Raji (cell line): ENCODE measurements at regions not wholly inside any gene's neighbourhood (a gene's known extent, or its start where the extent isn't known, plus 50 kb on each side); places are given as distances from the start of the nearest gene placed in this dataset.

ENCODE experiments used
- POLR2A ChIP-seq: IDR thresholded peaks from 2 replicates; pipeline ENCODE4 v1.6.1; 2011; ENCODE audit warnings: low read depth, low read length, control low read depth; ENCODE audit not compliant: insufficient read depth

DNA sequence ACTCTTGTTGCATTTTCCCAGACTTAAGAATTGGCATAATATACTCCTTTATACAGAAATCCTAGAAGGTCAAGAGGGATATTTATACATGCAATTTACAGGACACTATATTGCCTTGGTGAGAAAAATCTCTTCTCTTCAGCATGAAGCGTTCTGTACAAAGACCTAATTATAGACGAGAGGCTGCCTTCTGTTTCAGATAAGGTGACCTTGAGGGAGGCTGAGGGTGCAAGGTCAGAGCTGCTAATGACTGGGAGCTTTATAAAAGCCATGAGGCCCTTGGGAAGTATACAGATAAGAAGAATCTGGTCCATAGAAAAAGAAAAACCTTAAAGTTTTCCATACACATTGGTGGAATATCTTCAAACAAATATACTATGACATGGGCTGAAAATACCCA lies 156.3 kb upstream of the SOX9 start:
- no peak for TF ChIP-seq POLR2A

DNA sequence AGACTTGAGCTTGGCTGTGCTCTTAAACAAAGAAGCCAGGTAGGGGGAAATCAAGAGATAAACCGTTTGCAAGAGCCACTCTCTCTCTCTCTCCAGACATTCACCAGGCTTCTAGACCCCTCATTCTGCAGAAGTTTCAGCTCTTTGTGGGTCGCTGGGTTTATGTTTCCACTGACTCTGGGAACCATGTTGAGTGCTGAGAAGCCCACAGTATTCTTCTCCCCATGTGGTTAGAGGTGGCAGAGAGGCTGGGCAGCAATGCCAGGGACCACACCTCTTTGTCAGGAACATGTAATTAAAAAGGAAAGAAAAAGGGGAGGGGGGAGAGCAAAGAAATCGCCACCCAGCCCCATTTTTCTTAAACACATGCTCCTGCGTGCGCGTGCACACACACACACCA lies 154.8 kb upstream of the SOX9 start:
- no peak for TF ChIP-seq POLR2A

DNA sequence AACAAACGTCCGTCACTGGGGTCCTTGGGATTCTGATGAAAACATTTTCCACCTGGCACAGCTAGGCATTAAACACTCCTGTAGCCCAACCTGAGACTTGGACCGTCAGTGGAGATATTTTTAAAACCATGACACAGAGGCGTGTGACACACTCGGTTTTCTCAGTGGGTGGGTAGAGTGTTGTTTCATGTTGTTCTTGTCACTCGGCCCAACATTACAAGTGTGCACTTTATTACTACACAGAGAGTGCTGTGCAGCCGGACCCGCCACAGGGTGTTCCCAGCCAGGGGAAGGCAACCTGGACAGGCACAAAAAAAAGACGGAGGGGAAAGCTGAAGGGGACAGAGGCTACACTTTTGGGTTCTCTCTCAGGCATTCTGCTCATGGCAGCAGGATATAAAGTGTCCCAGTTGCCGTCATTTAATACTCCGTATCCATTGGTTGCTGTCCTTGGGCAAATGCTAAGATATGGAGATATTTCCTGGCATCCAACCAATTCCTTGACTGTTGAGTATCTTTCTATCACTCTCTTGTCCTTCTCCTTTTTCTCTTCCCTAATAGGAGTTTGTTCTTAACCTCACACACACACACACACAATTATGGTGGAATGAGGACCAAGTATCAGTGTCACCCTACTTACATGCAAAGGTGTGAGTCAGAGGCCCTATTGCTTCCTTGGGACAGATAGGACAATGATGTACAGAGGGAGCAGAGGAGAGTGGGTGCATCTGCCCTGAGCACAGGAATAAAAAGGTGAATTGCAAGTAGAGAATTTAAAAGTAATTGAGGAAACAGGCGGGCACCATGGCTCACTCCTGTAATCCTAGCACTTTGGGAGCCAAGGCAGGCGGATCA lies 154.1 kb upstream of the SOX9 start:
- TF ChIP-seq POLR2A: no peak

DNA sequence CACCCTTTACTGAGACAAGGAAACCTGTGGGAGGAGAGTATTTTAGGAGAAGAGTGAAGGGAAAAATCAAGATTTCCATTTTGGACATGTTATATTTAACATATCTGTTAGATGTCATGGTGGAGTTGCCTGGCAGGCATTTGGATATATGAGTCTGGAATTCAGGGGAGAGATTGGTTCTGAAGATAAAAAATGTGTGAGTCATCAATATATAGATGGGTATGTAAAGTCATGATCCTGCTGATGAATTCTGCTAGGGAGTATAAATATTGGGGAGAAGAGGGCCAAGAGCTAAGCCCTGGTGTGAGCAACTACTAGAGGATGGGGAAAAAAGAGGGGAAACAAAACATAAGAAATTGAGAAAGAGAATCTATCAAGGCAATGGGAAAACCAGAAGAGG lies 151.3 kb upstream of the SOX9 start:
- TF ChIP-seq POLR2A: no peak

DNA sequence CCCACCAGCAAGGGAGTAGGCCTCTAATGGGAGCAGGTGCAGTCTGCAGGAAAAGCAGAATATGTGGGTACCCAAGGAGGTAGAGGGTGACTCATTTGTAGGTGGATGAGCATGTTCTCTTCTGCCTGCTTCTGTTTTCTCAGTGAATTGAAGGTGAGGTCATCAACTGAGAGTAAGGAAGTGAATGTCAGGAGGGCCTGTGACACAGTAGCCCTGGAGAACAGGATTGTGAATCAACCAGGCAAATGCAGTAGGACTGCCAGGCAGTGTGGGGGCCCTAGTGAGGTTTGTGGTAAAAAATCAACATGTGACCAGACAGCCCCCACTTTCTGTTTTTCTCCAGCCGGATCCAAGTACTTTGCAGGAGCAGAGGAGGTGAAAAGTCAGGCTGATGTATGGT lies 150.5 kb upstream of the SOX9 start:
- TF ChIP-seq POLR2A: no peak

DNA sequence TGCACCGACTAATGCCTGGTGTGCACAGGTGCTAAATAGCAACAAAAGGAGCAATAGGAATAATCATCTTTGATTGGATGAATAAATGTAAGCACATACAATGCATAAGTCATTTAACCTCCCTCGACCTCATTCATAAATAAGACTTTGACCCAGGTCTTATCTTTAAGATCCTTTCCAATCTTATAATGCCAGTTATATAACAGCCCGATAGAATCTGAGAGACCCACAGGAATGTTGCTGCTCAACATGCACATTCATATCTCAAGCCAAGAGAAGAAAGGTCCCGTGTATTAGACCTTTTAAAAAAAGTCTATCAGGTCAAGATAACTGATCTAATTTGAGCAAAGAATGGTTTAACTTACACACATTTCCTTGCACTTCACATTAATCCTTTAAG lies 146.8 kb upstream of the SOX9 start:
- TF ChIP-seq POLR2A: no peak

DNA sequence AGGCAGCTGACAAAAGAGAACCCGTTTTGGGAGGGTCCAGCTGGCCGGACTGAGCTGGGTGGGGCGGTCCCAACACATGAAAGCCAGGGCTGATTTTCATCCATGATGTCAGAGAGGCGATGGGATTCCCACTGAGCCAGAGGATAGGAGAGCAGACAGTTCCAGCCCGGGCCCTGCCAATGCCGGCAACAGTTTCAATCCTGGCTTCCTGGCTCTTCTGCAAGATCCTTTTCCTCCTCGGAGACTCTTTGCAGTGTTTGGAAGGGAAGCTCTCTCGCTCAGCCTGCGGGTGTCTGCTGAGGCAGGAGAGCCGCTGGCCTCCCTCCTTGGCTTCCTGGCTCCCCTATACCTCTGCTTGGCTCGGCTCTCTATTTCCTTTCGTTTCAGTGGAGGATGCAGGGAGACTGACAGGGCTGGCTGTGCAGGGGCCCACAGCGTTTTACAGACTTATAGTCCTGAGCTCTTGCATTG lies 145.5 kb upstream of the SOX9 start:
- TF ChIP-seq POLR2A: no peak

DNA sequence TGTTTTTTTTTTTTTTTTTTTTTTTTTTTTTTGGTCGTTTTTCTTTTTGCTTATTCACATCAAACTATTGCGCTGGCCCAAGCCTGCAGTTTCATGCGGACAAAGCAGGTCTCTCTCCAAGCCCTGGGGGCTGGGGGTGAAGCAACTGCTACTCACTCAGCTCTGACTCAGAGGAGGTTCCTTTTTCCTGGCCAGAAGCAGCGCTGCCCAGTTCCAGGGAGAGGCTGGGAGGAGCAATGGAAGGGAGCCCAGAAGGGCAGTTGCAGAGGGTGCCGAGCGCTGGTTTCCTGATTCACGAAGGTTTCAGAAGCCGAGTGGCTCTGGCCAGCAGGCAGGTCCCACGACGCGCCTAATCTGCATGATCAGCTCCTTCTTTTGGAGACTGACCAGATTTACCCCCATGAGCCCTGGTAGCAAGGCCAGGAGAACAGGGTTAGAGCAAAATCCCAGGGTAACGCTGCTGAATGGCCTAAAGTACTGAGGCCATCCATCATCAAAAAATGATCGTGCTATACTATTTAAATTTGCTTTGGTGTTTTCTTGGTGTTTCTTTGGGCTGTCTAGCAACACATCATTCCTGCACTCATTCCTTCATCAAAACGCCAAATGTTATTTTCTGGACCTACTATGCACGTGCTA lies 144.7 kb upstream of the SOX9 start:
- TF ChIP-seq POLR2A: no peak

DNA sequence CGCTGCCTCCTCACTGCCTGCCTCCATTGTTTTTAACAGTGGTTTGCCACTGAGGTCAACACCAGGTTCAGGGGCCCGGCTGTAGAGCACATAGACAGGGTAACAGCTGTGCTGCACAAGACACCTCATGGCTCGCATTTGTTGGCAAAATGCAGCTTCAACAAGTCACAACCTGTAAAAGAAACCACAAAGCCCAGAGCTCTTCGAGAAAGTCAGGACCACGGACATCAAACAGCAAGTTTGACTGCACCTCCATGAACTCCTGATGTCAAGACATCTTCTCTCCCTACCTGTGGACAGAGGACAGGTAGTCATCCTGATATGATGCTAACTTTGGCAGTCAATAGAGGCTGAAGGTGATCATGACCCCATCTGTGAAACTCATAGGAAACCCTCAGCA lies 142.4 kb upstream of the SOX9 start:
- no peak for TF ChIP-seq POLR2A

DNA sequence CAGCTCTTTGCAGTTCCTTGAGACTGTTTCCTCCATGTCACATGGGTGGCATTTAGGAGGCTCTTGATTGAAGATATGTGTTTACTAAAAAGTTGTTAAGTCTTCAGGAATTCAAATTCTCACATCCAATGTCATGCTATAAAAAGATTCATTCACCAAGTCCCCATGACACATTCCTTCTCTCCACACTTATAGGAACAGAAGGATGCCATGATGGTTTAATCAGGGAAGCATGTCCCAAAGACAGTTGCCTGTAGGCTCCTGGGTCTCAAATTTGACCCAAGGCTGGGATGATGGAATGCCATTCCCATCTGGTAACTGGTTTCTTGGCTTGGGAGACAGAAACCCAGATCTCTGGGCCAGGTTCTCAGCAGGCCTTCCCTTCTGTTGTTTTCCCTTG lies 140.6 kb upstream of the SOX9 start:
- no peak for TF ChIP-seq POLR2A

DNA sequence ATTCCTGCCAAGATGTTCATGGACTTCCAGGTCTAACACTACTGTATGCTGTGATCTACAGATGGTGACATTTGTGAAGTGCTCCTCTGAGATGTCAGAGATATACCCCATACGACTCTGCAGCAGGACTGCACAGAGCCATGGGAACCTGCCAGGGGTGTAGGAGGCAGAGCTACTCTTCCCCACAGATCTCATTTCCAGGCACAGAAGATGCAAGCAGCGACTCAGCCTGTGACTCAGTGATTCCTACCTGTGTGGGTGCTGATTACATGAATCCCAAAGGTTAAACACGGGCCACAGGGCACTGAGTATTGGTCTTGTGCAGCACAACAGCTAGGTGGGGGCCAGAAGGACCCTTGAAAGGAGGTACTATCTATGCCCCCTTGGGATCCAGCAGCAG lies 137.0 kb upstream of the SOX9 start:
- TF ChIP-seq POLR2A: no peak

DNA sequence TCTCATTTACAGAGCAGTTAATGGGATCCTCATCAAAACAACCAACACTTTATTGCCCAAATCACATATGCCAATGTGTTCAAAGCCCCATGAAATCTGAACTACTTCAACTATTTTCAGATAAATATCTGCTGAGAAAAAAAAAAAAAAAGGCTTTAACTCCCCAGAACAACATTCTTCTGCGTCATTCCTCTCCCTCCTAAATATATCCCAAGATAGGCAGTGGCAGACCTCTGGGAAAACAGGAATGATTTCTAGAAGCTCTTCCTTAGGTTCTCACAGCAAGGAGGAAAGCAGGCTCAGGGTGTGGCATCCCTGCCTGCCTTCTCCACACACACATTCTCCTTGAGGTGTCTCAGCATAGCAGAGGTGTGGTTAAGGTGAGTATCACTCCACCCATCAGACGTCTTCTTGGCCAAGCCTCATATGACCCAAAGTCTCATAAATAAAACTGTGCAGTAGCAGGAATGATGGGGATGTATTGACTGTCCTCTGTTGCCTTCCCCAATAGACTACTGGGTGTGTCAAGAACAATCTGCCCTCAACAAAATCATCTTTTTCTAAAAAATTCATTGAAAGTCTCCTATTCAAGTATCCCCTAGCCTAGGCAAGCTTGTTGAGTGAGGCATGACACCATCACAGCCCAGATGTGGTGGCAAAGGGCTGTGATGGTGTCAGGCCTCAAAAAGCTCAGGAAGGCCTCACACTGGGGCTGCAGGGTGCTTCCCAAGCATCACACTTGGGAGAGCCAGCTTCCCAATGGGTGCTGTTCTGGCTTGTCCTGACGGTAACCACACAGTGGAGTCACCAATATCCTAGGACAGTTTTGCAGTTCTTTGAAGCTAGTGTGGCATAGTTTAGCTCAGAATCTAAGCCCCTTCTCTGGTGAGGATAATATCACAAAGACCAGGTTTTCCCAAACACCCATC lies 135.4 kb upstream of the SOX9 start:
- no peak for TF ChIP-seq POLR2A

DNA sequence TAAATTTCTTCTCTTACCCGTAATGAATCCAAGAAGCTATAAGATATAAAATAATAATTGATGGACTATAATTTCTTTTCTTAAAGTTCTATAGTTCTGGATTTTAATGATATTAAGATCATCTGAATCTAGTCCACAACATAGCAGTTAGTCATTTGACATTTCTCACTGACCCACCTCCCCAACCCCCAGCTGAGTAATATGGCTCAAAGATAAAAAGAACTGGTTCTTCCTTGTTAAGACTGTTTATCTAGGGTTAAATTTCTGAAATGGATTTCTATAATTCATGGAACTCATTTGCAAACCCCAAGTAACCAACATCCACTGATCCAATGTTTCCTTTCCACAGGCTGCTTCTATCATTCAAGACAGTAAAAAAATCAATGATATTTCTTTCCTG lies 133.9 kb upstream of the SOX9 start:
- no peak for TF ChIP-seq POLR2A

DNA sequence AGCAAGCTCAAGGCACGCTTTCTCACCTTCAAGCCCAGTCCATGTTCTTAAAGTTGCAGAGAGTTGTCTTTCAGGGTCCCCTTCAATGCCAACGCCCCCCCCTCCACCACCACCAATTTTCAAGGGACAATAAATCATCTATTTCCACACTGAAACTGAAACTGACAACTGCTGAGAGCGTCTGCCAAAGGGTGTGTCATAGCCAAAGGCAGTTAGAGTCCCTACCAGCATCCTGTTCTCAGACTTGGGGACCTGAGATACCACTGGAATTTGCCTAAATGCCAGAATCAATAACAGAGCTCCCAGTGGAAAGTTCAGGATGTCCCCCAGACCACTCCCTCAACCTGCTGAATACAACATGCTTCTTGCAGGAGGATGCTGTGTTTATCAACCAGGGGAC lies 133.2 kb upstream of the SOX9 start:
- TF ChIP-seq POLR2A: no peak

DNA sequence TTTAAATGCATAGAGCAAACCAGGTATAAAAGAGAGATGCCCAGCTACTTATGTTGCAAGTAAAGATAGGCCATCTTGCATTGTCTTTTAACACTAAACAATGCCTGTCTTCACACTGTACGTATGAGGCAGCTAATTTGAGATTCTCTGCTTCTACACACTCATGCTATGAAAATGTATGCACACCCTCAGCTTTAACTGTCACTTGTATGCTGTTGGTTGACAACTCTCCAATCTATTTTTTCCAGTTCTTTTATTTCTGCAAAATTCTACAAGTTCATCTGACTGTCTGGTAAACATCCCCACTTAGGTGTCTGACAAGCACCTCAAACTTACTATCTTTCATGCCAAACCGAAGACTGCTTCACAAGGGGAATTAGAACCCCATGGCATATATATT lies 131.7 kb upstream of the SOX9 start:
- TF ChIP-seq POLR2A: no peak
